ENCODE measurements at regions not wholly inside any gene's neighbourhood (a gene's known extent, or its start where the extent isn't known, plus 50 kb on each side); places are given as distances from the start of the nearest gene placed in this dataset.

DNA sequence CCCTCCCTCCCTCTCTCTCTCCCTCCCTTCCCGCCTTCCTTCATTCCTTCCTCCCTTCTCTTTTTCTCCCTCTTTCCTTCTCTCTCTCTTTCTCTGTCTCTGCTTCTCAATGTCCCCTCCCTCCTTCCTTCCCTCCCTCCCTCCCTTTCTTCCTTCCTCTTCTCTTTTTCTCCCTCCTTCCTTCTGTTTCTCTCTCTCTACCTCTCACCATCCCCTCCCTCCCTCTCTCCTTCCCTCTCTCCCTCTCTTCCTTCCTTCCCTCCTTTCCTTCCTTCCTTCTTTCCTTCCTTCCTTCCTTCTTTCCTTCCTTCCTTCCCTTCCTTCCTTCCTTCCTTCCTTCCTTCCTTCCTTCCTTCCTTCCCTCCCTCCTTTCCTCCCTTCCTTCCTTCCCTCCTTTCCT, 504.6 kb downstream of the EPHA3 start:
- H3F3A ChIP-seq (ENCODE audit: insufficient read depth, low read length, poor library complexity, severe bottlenecking) = no peaks in the 10 kb centered on the region
- H3K4me2 ChIP-seq (ENCODE audit: low read length) = no peak overlapping the region
- H3K27ac ChIP-seq (ENCODE audit: low read length) = no peak overlapping the region
- no peaks in the 10 kb centered on the region for H3K27me3 ChIP-seq (ENCODE audit: insufficient read depth, low read depth, low read length)
- no peaks in the 10 kb centered on the region for H4K20me1 ChIP-seq (ENCODE audit: insufficient read depth)
- H3K4me3 ChIP-seq (ENCODE audit: low read length) = no peak overlapping the region
- no peaks in the 10 kb centered on the region for H3K9me3 ChIP-seq (ENCODE audit: low read length)
- H3K79me2 ChIP-seq (replicated peaks; ENCODE audit: insufficient read depth, low read length) = no peaks in the 10 kb centered on the region
- no peaks in the 10 kb centered on the region for H3K36me3 ChIP-seq (ENCODE audit: insufficient read depth, low read length)
- no peak overlapping the region for H2AFZ ChIP-seq (ENCODE audit: low read depth, low read length)
- no peak overlapping the region for H3K9ac ChIP-seq (ENCODE audit: low read length)
- no peaks in the 10 kb centered on the region for H3K9me2 ChIP-seq (ENCODE audit: insufficient read depth, low read length)
- TF ChIP-seq POLR2AphosphoS5 (IDR thresholded peaks at IDR 0.05) = no peak
- TF ChIP-seq EZH2 (IDR thresholded peaks at IDR 0.05; ENCODE audit: borderline replicate concordance, insufficient read depth, low read length, poor library complexity, severe bottlenecking) = no peak
- TF ChIP-seq MXI1 (conservative IDR thresholded peaks at IDR 0.05; ENCODE audit: poor library complexity, severe bottlenecking) = no peak
- no peak for TF ChIP-seq EP300 (conservative IDR thresholded peaks at IDR 0.05; ENCODE audit: poor library complexity, severe bottlenecking)
- no peak for TF ChIP-seq SMC3 (conservative IDR thresholded peaks at IDR 0.05; ENCODE audit: poor library complexity)
- no peak for TF ChIP-seq TAF1 (IDR thresholded peaks at IDR 0.05; ENCODE audit: low read depth)
- no peak for TF ChIP-seq RAD21 (conservative IDR thresholded peaks at IDR 0.05)
- TF ChIP-seq, protein P1, sequence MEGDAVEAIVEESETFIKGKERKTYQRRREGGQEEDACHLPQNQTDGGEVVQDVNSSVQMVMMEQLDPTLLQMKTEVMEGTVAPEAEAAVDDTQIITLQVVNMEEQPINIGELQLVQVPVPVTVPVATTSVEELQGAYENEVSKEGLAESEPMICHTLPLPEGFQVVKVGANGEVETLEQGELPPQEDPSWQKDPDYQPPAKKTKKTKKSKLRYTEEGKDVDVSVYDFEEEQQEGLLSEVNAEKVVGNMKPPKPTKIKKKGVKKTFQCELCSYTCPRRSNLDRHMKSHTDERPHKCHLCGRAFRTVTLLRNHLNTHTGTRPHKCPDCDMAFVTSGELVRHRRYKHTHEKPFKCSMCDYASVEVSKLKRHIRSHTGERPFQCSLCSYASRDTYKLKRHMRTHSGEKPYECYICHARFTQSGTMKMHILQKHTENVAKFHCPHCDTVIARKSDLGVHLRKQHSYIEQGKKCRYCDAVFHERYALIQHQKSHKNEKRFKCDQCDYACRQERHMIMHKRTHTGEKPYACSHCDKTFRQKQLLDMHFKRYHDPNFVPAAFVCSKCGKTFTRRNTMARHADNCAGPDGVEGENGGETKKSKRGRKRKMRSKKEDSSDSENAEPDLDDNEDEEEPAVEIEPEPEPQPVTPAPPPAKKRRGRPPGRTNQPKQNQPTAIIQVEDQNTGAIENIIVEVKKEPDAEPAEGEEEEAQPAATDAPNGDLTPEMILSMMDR (IDR thresholded peaks at IDR 0.05; ENCODE audit: poor library complexity, severe bottlenecking) = no peak
- TF ChIP-seq, protein P2, sequence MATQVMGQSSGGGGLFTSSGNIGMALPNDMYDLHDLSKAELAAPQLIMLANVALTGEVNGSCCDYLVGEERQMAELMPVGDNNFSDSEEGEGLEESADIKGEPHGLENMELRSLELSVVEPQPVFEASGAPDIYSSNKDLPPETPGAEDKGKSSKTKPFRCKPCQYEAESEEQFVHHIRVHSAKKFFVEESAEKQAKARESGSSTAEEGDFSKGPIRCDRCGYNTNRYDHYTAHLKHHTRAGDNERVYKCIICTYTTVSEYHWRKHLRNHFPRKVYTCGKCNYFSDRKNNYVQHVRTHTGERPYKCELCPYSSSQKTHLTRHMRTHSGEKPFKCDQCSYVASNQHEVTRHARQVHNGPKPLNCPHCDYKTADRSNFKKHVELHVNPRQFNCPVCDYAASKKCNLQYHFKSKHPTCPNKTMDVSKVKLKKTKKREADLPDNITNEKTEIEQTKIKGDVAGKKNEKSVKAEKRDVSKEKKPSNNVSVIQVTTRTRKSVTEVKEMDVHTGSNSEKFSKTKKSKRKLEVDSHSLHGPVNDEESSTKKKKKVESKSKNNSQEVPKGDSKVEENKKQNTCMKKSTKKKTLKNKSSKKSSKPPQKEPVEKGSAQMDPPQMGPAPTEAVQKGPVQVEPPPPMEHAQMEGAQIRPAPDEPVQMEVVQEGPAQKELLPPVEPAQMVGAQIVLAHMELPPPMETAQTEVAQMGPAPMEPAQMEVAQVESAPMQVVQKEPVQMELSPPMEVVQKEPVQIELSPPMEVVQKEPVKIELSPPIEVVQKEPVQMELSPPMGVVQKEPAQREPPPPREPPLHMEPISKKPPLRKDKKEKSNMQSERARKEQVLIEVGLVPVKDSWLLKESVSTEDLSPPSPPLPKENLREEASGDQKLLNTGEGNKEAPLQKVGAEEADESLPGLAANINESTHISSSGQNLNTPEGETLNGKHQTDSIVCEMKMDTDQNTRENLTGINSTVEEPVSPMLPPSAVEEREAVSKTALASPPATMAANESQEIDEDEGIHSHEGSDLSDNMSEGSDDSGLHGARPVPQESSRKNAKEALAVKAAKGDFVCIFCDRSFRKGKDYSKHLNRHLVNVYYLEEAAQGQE (IDR thresholded peaks at IDR 0.05; ENCODE audit: borderline replicate concordance) = no peak

DNA sequence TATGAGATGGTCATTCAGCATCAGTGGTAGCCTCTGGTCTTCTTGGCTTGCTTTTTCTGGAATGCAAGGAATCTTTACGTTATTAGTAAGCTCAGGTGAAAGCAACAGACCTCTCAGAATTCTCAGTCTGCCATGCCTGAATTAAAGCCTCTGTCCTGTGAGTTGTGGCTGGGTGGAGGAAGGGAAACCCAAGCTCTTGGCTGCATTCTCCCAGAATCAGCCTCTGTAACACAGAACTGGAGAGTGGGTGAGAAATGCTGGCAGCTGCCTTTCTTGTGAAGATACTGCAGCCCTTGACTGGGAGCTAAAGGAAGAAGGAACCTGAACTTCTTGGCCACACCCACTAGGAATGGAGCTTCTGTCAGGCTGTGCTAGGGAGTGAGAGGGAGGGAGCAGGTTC, 505.8 kb downstream of the EPHA3 start:
- Histone ChIP-seq H2AFZ (ENCODE audit: low read depth, low read length) (no peak overlapping the region), H3K36me3 (ENCODE audit: insufficient read depth, low read length) (no peaks in the 10 kb centered on the region), H3K4me2 (ENCODE audit: low read length) (no peak overlapping the region), H3F3A (ENCODE audit: insufficient read depth, low read length, poor library complexity, severe bottlenecking) (no peaks in the 10 kb centered on the region), H3K9me2 (ENCODE audit: insufficient read depth, low read length) (no peaks in the 10 kb centered on the region), H3K9me3 (ENCODE audit: low read length) (no peaks in the 10 kb centered on the region), H4K20me1 (ENCODE audit: insufficient read depth) (no peaks in the 10 kb centered on the region), H3K27ac (ENCODE audit: low read length) (no peak overlapping the region), H3K9ac (ENCODE audit: low read length) (no peak overlapping the region), H3K27me3 (ENCODE audit: insufficient read depth, low read depth, low read length) (no peaks in the 10 kb centered on the region), H3K79me2 (replicated peaks; ENCODE audit: insufficient read depth, low read length) (no peaks in the 10 kb centered on the region), H3K4me3 (ENCODE audit: low read length) (no peak overlapping the region)
- TF ChIP-seq, protein P2 (IDR thresholded peaks at IDR 0.05; ENCODE audit: borderline replicate concordance) = no peak
- TF ChIP-seq, protein P1 (IDR thresholded peaks at IDR 0.05; ENCODE audit: poor library complexity, severe bottlenecking) = no peak
- TF ChIP-seq SMC3 (conservative IDR thresholded peaks at IDR 0.05; ENCODE audit: poor library complexity) (no peak), MXI1 (conservative IDR thresholded peaks at IDR 0.05; ENCODE audit: poor library complexity, severe bottlenecking) (no peak), POLR2AphosphoS5 (IDR thresholded peaks at IDR 0.05) (no peak), EZH2 (IDR thresholded peaks at IDR 0.05; ENCODE audit: borderline replicate concordance, insufficient read depth, low read length, poor library complexity, severe bottlenecking) (no peak), EP300 (conservative IDR thresholded peaks at IDR 0.05; ENCODE audit: poor library complexity, severe bottlenecking) (no peak), RAD21 (conservative IDR thresholded peaks at IDR 0.05) (no peak), TAF1 (IDR thresholded peaks at IDR 0.05; ENCODE audit: low read depth) (no peak)
